HL-60 (cell line): ENCODE measurements at regions not wholly inside any gene's neighbourhood (a gene's known extent, or its start where the extent isn't known, plus 50 kb on each side); places are given as distances from the start of the nearest gene placed in this dataset.

Source experiments
- CTCF ChIP-seq: IDR thresholded peaks from one replicate; pipeline ENCODE4 v1.5.1; 2011; ENCODE audit warnings: low read length, control low read depth, inconsistent platforms; ENCODE audit not compliant: insufficient read depth
- POLR2AphosphoS5 ChIP-seq: IDR thresholded peaks from 2 replicates; pipeline ENCODE4 v1.6.1; 2012; ENCODE audit warnings: low read depth

DNA sequence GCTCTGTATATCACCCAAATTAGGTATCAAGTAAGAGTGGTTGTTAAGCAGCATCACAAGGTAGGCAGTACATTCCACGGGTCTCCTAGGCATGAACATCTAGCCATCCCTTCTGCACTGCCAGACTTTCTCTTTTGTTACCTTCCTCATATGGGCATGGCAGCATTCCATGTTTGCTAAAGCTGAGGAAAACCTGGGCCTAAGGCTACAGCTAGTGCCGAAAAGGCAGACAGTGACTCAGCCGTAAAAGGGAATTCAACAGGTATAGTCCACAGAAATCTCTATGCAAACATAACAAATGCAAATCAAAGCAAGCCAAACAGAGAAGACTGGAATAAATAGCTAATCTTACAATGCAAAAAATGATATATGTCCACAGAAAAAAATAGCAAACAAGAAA, 645.4 kb downstream of the ZBBX start:
- TF ChIP-seq CTCF (no peak), POLR2AphosphoS5 (no peak)
